ENCODE measurements at regions not wholly inside any gene's neighbourhood (a gene's known extent, or its start where the extent isn't known, plus 50 kb on each side); places are given as distances from the start of the nearest gene placed in this dataset.

DNA sequence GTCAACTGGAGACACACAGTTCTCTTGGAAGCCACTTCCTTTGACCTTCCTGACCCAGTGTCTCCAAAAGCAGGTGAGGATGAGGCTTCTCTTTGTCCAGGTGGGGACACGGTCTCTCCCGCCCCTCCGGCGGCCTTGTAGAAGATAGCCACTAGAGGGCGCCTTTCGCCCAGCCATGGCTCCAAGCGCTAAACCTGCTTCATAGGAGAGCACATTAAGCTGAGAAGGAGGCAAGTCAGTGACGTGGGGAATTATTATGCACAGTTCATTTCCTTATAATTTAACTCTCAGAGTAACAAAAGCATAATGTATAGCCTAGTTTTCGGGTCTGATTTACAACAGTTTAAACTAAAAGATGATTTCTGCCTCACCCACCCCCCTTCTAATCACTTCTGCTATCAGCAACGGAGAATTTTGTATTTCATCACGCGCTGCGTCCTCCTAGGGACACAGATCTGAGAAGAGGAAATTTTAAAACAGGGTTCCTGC lies 208.7 kb downstream of the ICOS start:
- no peak for TF ChIP-seq POLR2A (IDR thresholded peaks at IDR 0.05)
- TF ChIP-seq, protein P1, sequence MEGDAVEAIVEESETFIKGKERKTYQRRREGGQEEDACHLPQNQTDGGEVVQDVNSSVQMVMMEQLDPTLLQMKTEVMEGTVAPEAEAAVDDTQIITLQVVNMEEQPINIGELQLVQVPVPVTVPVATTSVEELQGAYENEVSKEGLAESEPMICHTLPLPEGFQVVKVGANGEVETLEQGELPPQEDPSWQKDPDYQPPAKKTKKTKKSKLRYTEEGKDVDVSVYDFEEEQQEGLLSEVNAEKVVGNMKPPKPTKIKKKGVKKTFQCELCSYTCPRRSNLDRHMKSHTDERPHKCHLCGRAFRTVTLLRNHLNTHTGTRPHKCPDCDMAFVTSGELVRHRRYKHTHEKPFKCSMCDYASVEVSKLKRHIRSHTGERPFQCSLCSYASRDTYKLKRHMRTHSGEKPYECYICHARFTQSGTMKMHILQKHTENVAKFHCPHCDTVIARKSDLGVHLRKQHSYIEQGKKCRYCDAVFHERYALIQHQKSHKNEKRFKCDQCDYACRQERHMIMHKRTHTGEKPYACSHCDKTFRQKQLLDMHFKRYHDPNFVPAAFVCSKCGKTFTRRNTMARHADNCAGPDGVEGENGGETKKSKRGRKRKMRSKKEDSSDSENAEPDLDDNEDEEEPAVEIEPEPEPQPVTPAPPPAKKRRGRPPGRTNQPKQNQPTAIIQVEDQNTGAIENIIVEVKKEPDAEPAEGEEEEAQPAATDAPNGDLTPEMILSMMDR (IDR thresholded peaks at IDR 0.05) = peak; percentile 64 to 91 (median 84)
